ENCODE measurements at regions not wholly inside any gene's neighbourhood (a gene's known extent, or its start where the extent isn't known, plus 50 kb on each side); places are given as distances from the start of the nearest gene placed in this dataset.

DNA sequence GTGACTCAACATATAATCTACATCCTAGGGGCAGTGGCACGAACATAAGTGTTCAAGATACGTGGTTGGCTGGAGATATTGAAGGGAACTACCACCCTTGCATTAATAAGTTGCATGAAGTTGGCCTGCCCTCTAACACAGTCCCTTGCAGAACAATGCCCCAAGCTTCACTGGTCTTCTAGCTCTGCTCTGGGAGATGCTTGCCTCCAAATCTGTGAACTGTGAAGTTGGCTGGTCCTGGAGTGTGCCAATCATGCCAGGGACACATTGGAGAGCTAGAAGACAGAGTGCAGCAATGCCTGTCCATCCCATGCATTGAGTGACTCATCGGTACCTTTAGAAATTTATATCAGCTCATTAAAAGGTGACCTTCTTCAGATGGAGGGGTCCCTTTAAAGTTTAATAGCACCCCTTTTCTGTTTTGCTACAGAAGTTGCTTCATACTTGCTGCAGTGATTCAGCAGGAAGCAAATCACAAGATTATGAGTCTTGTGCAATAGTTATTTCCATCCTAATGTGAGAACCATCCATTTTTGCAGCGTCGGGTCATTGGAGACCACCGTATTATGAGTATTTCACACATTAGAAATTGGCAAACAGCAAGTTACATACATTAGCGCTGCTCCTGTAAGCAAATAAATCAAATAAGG is 55.2 kb upstream of the KAZN start:
- TF ChIP-seq ZNF671 (CRISPR knock-in tag; IDR thresholded peaks at IDR 0.05) = no peak
- TF ChIP-seq, protein P1, sequence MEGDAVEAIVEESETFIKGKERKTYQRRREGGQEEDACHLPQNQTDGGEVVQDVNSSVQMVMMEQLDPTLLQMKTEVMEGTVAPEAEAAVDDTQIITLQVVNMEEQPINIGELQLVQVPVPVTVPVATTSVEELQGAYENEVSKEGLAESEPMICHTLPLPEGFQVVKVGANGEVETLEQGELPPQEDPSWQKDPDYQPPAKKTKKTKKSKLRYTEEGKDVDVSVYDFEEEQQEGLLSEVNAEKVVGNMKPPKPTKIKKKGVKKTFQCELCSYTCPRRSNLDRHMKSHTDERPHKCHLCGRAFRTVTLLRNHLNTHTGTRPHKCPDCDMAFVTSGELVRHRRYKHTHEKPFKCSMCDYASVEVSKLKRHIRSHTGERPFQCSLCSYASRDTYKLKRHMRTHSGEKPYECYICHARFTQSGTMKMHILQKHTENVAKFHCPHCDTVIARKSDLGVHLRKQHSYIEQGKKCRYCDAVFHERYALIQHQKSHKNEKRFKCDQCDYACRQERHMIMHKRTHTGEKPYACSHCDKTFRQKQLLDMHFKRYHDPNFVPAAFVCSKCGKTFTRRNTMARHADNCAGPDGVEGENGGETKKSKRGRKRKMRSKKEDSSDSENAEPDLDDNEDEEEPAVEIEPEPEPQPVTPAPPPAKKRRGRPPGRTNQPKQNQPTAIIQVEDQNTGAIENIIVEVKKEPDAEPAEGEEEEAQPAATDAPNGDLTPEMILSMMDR (IDR thresholded peaks at IDR 0.05) = no peak
- no peak for TF ChIP-seq E2F4 (CRISPR knock-in tag; IDR thresholded peaks at IDR 0.05; ENCODE audit: borderline replicate concordance, low read depth)
- TF ChIP-seq SP1 (CRISPR knock-in tag; conservative IDR thresholded peaks at IDR 0.05) = no peak
- TF ChIP-seq ZNF317 (CRISPR knock-in tag; IDR thresholded peaks at IDR 0.05; ENCODE audit: borderline replicate concordance, low read depth) = no peak
- no peak for TF ChIP-seq ETV6 (CRISPR knock-in tag; IDR thresholded peaks at IDR 0.05)
- TF ChIP-seq, protein P2, sequence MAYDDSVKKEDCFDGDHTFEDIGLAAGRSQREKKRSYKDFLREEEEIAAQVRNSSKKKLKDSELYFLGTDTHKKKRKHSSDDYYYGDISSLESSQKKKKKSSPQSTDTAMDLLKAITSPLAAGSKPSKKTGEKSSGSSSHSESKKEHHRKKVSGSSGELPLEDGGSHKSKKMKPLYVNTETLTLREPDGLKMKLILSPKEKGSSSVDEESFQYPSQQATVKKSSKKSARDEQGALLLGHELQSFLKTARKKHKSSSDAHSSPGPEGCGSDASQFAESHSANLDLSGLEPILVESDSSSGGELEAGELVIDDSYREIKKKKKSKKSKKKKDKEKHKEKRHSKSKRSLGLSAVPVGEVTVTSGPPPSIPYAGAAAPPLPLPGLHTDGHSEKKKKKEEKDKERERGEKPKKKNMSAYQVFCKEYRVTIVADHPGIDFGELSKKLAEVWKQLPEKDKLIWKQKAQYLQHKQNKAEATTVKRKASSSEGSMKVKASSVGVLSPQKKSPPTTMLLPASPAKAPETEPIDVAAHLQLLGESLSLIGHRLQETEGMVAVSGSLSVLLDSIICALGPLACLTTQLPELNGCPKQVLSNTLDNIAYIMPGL (CRISPR knock-in tag; IDR thresholded peaks at IDR 0.05) = no peak
- TF ChIP-seq CREB1 (CRISPR knock-in tag; IDR thresholded peaks at IDR 0.05) = no peak
- TF ChIP-seq GABPB1 (CRISPR knock-in tag; IDR thresholded peaks at IDR 0.05) = no peak
- TF ChIP-seq NR1H2 (CRISPR knock-in tag; IDR thresholded peaks at IDR 0.05) = no peak
